Sigmoid colon (tissue), 6 donors: ENCODE measurements at regions not wholly inside any gene's neighbourhood (a gene's known extent, or its start where the extent isn't known, plus 50 kb on each side); places are given as distances from the start of the nearest gene placed in this dataset.

Source experiments
- DNase-seq: peaks from one replicate; pipeline ENCODE4 v3.0.0-alpha.2; 2019
- H3K27ac ChIP-seq, 4 donors: fragments of 200-600 bp; sonication (generic); one replicate each; pipeline ENCODE4 v1.5.1; 2016 to 2019; ENCODE audit warnings: mild to moderate bottlenecking in 1 of 4
- H3K27me3 ChIP-seq, 3 donors: fragments of 200-600 bp; sonication (generic); one replicate each; pipeline ENCODE4 v1.5.1; 2019; ENCODE audit warnings: mild to moderate bottlenecking in 1 of 3
- H3K36me3 ChIP-seq, 4 donors: fragments of 200-600 bp; sonication (generic); one replicate each; pipeline ENCODE4 v1.5.1; 2016 to 2019
- H3K4me1 ChIP-seq, 4 donors: fragments of 200-600 bp; sonication (generic); one replicate each; pipeline ENCODE4 v1.5.1; 2017 to 2019
- H3K4me3 ChIP-seq, 4 donors: fragments of 200-600 bp; sonication (generic); one replicate each; pipeline ENCODE4 v1.5.1; 2017 to 2019; ENCODE audit warnings: mild to moderate bottlenecking in 2 of 4, moderate library complexity in 1 of 4
- H3K9me3 ChIP-seq, 4 donors: fragments of 200-600 bp in 3 of 4; sonication (generic) in 3 of 4; one replicate each; pipeline versions ENCODE4 v1.5.1 to v1.6.1; 2013 to 2019
- EP300 ChIP-seq, 4 donors: sonication (generic); formaldehyde crosslinking; IDR thresholded peaks; one replicate each; pipeline ENCODE4 v1.6.1; 2017; ENCODE audit warnings: antibody characterized with exemption in 4 of 4
- POLR2A ChIP-seq, 2 donors: fragments of 450-650 bp; IDR thresholded peaks; one replicate each; pipeline ENCODE4 v1.6.1; 2016; ENCODE audit warnings: antibody characterized with exemption in 2 of 2, mild to moderate bottlenecking in 2 of 2, moderate library complexity in 2 of 2
- POLR2AphosphoS5 ChIP-seq, 4 donors: sonication (generic); formaldehyde crosslinking; IDR thresholded peaks; one replicate each; pipeline ENCODE4 v1.6.1; 2017; ENCODE audit warnings: antibody characterized with exemption in 4 of 4
- WGBS, 2 donors: extraction: QIAGEN DNeasy Blood & Tissue Kit; methylation state at CpG; one replicate each; pipeline ENCODE4 v1.1.7; 2013; 5-methylcytosine and 5-hydroxymethylcytosine counted together
- intact Hi-C: fragments of 100-400 bp; cut with DNase I; formaldehyde crosslinking; loops from one replicate; pipeline ENCODE4 v1.15.1; 2023
- TF ChIP-seq, protein P1 (sequence below), 4 experiments: fragments of 450-650 bp in 3 of 4; fragments of 200-600 bp in 1 of 4; IDR thresholded peaks; one replicate each; pipeline ENCODE4 v1.5.1; 2016 to 2019; ENCODE audit warnings: antibody characterized with exemption in 4 of 4, mild to moderate bottlenecking in 3 of 4, moderate library complexity in 2 of 4
- donor health status: healthy with polysubstance abuse.
- donor health status: healthy.

DNA sequence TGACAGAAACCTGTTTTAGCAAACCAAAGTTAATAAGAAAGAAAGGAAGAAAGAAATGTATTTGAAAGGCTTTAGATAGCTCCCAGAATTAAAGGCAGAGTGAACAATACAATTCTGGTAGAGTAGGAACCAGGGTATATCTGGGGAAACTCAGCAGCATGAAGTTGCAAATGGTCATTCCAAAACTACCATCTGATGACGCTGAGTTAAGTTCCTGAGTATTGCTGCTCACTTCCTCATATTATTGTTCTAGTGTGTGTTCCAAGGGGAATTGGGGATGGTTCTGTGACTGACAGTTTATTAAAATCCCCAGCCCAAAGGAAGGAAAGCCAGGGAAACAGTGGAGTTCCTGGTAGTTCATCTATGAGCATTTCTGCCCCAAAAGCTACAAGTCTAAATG lies 88.3 kb upstream of the FRMD4B start:
- Histone ChIP-seq H3K4me3 (no peak overlapping the region), H3K36me3 (no peaks in the 10 kb centered on the region), H3K27ac (no peak overlapping the region), H3K4me1 (no peaks in the 10 kb centered on the region), H3K27me3 (no peaks in the 10 kb centered on the region), H3K9me3 (no peaks in the 10 kb centered on the region)
- 69 to 75% methylated on average over 1 of the region's 1 CpG for WGBS, 2 donors
- no peak for DNase-seq
- TF ChIP-seq POLR2AphosphoS5 (IDR thresholded peaks at IDR 0.05) (no peak), POLR2A (IDR thresholded peaks at IDR 0.05) (no peak), EP300 (IDR thresholded peaks at IDR 0.05) (no peak)
- TF ChIP-seq, protein P1, sequence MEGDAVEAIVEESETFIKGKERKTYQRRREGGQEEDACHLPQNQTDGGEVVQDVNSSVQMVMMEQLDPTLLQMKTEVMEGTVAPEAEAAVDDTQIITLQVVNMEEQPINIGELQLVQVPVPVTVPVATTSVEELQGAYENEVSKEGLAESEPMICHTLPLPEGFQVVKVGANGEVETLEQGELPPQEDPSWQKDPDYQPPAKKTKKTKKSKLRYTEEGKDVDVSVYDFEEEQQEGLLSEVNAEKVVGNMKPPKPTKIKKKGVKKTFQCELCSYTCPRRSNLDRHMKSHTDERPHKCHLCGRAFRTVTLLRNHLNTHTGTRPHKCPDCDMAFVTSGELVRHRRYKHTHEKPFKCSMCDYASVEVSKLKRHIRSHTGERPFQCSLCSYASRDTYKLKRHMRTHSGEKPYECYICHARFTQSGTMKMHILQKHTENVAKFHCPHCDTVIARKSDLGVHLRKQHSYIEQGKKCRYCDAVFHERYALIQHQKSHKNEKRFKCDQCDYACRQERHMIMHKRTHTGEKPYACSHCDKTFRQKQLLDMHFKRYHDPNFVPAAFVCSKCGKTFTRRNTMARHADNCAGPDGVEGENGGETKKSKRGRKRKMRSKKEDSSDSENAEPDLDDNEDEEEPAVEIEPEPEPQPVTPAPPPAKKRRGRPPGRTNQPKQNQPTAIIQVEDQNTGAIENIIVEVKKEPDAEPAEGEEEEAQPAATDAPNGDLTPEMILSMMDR (IDR thresholded peaks at IDR 0.05) = no peak
- intact Hi-C loops = no loop called here

DNA sequence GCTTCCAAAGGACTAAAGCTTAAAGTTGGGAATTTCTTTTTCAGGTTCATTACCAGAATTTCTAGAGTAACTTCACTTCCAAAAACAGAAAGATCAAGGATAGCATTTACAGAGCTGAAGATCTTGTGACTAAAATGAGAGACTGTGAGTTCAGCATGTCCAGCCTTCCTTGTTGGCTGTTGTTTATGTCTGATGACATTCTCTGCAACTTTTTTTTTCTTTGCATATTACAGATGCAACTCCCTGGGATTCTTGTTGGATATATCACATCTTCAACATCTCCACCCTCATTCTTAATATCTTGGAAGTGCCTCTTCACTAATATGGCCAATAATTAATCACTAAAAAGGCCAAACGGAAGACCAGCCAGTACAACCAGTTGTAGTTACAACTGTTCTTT lies 86.2 kb upstream of the FRMD4B start:
- 91 to 92% methylated on average over 1 of the region's 1 CpG for WGBS, 2 donors
- intact Hi-C loops = no loop called here

DNA sequence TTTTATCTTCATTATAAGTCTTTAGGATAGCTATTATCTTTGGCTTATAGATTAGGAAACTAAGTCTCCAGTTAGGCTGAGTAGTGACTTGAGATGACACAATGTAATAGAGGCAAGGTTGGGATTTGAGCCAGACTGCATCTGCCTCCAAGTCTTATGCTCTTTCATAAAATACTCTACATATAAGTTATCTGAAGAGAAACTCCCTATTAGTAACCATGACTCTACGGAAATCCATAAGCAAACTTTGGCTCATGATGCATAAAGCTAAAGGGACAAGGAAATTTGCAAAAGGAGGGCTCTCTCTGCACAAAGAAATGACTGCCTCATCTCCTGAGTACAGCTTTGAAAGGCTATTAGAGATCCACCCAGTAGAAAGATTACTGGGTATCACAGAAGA lies 77.6 kb upstream of the FRMD4B start:
- H3K27ac ChIP-seq = no peak overlapping the region
- H3K4me3 ChIP-seq = no peak overlapping the region
- WGBS, 2 donors = 92 to 93% methylated on average over 1 of the region's 1 CpG
- H3K4me1 ChIP-seq = peaks cover 0 to 15% (median 0%) of the 10 kb centered on the region in 4 donors
- DNase-seq = no peak
- intact Hi-C loops = no loop called here
- TF ChIP-seq EP300 (IDR thresholded peaks at IDR 0.05) (no peak), POLR2AphosphoS5 (IDR thresholded peaks at IDR 0.05) (no peak), POLR2A (IDR thresholded peaks at IDR 0.05) (no peak)
- TF ChIP-seq, protein P1 (IDR thresholded peaks at IDR 0.05) = no peak
- H3K9me3 ChIP-seq = no peaks in the 10 kb centered on the region
- H3K27me3 ChIP-seq = no peaks in the 10 kb centered on the region
- H3K36me3 ChIP-seq = no peaks in the 10 kb centered on the region

More for the DNA sequence above, 86.2 kb upstream of the FRMD4B start:
- Histone ChIP-seq H3K36me3 (no peaks in the 10 kb centered on the region), H3K27me3 (no peaks in the 10 kb centered on the region), H3K4me3 (no peak overlapping the region), H3K4me1 (no peaks in the 10 kb centered on the region), H3K27ac (no peak overlapping the region), H3K9me3 (no peaks in the 10 kb centered on the region)
- TF ChIP-seq, protein P1 (IDR thresholded peaks at IDR 0.05) = no peak
- DNase-seq = no peak

DNA sequence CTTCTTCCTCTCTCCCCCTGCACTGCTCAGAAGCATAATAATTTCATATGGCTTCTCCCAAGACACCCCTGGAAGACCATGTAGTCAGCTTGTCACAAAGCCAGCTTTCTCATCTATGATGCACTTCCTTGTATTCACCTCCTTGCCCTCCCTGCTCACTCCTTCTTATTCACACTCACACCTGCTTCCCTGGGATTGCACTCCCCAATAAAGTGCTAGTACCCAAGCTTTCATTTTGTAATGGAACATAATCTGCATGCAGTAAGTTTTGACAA lies 76.9 kb upstream of the FRMD4B start:
- intact Hi-C loops = no loop called here
- no peak overlapping the region for H3K27ac ChIP-seq
- DNase-seq = no peak
- no peaks in the 10 kb centered on the region for H3K9me3 ChIP-seq
- H3K4me1 ChIP-seq = peaks cover 0 to 15% (median 0%) of the 10 kb centered on the region in 4 donors
- no peaks in the 10 kb centered on the region for H3K27me3 ChIP-seq
- H3K4me3 ChIP-seq = no peak overlapping the region
- no peaks in the 10 kb centered on the region for H3K36me3 ChIP-seq
- TF ChIP-seq POLR2A (IDR thresholded peaks at IDR 0.05) (no peak), POLR2AphosphoS5 (IDR thresholded peaks at IDR 0.05) (no peak), EP300 (IDR thresholded peaks at IDR 0.05) (no peak)
- TF ChIP-seq, protein P1 (IDR thresholded peaks at IDR 0.05) = no peak

DNA sequence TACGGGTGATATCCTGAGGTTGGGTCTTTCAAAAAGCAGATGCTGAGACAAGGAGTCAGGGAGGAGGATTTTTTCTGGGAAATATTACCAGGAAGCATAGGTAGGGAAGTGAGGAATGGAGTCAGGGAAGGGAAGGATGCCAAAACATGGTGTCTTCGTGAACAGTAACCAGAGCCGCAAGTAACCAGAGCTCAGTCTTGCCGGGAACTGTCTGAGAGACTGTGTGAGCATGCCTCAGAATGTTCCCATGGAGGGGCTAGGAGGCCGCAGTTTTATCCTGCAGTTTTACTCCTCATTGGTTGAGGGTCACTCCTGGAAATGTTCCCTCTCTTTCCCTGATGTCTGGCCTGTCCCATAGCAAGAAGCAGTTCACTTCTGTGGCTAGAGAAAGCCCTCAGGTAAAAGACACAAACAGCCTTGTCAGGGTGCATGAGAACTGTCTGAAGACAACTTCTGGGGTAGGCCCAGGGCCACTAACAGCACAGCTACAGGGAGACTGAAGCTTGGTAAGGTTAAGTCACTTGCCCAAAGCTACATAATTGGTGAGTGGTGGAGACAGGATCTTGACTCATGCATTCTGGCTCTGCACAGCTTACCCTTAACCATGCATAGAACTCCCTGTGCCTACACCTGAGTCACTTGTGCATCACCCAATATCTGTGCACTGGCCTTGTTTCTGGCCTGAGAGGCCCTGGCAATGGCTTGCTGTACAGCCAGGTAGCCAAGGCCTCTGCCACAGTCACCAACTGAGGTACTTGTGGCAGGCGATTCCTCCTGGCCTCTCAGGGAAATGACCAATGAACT lies 76.3 kb upstream of the FRMD4B start:
- Histone ChIP-seq H3K27me3 (no peaks in the 10 kb centered on the region), H3K4me3 (no peak overlapping the region), H3K27ac (no peak overlapping the region), H3K9me3 (no peaks in the 10 kb centered on the region), H3K4me1 (peaks cover 0 to 15% (median 0%) of the 10 kb centered on the region in 4 donors), H3K36me3 (no peaks in the 10 kb centered on the region)
- intact Hi-C loops = no loop called here
- WGBS, 2 donors = 92 to 94% methylated on average over 6 of the region's 6 CpGs
- DNase-seq = no peak
- TF ChIP-seq, protein P1 (IDR thresholded peaks at IDR 0.05) = no peak
- no peak for TF ChIP-seq POLR2AphosphoS5 (IDR thresholded peaks at IDR 0.05)
- no peak for TF ChIP-seq POLR2A (IDR thresholded peaks at IDR 0.05)
- no peak for TF ChIP-seq EP300 (IDR thresholded peaks at IDR 0.05)
